ENCODE measurements at regions not wholly inside any gene's neighbourhood (a gene's known extent, or its start where the extent isn't known, plus 50 kb on each side); places are given as distances from the start of the nearest gene placed in this dataset.
A peak's percentile ranks its signal among the peaks of the same experiment; 100 is the strongest.
"Not testable (repeated sequence)": the region's sequence is repeated elsewhere in the genome, so short reads cannot be mapped to it uniquely, and the experiment has no call there.

DNA sequence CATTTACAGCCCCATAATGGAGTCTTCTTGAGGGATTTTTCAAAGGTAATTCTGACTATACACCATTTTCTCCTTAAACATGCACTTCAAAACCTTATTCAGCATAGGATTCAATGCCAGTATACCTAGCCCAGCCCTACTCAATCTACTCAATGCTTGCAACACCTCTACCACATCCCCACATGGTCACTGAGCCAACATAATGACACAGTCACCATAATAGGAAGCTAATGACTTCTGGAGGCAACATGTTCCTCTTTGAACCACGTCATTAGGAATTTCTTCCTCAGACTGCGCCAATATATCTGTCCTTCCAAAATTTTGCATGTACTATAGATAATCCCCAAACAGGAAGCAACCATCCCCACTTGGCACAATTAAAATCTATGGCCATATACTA, 153.9 kb upstream of the SETMAR start:
- no peak for DNase-seq (ENCODE audit: low spot score)

DNA sequence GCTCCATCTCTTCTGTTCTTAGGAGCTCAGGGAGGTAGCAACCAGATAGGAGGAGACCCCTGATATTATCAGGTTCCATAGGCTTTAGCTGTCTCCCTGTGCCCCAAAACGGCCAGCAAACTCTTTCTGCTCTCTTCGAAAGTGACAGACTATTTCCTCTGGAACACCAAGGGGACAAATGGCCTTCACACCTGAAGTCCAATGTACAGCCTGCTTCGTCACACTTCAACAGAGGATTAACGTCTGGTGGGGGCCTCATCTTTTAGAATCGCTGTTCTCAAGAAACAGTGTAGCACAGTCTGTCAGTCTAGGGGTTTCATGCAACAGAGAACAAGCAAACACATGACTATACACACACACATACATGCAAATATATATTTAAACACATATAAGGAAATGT, 152.4 kb upstream of the SETMAR start:
- no peak for DNase-seq (ENCODE audit: low spot score)

DNA sequence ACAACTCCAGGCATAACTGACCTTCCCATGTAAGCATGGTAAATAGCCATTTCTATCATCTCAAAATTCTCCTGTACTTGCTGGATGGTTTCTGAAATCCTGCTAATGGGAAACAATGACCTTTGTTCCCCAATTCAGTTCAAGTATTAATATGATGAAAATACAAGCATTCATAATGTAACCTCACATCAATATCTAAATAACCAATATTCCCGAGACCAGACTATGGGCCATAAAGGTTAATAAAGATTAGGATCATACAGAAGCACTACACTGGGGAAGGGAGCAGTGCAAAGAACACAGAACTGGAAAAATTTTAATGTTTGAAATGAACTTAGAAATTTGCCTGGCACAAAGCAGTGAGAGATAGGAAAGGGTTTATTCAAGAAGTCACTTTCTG, 151.3 kb upstream of the SETMAR start:
- DNase-seq (ENCODE audit: low spot score): no peak

DNA sequence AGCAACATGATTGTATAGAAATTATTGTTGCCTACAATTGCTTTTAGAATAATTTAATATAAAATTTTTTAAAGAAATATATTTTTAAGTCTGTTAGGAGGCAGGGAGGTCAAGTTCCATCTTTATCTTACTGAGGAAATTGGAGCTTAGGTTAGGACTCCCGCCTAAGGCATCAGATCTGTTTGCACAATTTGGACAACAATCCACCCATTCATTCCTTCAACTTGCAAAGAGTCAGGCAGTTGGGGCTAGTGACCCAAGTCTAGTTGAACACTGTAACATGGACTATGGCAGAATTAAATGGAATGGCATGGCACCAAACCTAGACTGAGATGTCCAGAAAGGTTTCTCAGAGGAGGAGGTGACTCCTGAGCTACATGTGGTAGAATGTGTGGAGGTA, 149.4 kb upstream of the SETMAR start:
- DNase-seq (ENCODE audit: low spot score): no peak

DNA sequence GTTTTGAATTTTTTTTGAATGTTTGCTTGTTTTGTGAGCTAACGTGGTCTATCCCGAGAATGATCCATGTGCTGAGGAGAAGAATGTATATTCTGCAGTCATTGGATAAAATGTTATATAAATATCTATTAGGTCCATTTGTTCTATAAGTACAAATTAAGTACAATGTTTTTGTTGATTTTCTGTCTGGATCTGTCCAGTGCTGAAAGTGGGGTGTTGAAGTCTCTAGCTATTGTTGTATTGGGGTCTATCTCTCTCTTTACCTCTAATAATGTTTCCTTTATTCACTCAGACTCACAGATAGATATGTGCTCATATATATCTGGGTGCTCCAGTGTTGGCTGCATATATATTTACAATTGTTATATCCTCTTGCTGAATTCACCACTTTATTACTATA, 144.8 kb upstream of the SETMAR start:
- DNase-seq (ENCODE audit: low spot score): no peak

DNA sequence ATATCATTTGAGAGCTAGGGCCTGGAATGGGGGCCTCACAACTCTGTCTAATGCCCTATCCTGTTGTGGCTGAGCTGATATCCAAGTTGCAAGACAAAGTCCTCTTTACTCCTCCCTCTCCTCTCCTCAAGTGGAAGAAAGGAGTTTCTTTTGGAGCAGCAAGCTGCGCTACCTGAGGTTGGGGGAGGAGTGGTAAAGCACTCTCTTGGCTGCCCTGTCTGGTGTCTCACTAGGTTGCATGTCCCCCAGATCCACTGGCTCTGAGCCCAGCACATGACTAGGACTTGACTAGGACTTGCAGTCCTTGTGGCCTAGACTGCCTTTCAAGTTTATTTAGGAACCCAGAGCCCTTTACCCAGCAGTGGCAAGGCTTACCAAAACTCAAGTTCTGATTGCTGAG, 141.1 kb upstream of the SETMAR start:
- no peak for DNase-seq (ENCODE audit: low spot score)

DNA sequence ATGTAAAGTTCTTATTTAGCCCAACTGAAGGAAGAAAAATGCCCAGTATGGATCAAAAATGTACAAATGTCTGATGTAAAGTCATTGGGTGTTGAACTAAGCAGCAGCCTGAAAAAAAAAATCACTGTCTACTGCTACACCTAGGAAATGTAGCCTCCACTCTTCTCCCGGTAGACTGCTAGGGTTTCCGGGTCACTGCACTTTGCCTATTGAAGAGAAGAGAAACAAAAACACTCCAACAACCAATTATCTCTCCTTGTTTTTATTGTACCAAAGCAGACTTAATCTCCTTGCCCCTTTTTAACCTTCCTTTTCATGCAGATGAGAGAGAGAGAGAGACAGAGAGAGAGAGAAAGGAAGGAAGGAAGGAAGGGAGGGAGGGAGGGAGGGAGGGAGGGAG, 140.2 kb upstream of the SETMAR start:
- no peak for DNase-seq (ENCODE audit: low spot score)

DNA sequence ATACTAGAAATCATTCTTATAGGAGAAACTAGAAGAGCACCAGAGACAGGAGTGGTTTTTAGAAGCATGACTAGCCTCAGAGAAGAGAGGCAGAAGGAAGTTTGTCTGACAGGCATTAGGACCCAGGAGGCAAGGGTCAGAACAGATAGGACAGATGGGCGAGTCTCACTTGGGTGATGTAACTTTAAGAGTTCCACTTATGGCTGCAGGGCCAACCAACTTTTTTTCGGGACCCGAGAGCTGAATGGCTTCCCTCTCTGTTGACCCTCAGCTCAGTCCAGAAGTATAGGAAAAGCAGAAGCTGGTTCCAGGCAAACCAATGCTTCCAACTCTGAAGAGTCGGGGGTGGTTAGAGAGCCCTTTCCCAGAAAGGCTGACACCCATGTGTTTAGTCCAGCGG, 136.6 kb upstream of the SETMAR start:
- DNase-seq (ENCODE audit: low spot score): no peak

DNA sequence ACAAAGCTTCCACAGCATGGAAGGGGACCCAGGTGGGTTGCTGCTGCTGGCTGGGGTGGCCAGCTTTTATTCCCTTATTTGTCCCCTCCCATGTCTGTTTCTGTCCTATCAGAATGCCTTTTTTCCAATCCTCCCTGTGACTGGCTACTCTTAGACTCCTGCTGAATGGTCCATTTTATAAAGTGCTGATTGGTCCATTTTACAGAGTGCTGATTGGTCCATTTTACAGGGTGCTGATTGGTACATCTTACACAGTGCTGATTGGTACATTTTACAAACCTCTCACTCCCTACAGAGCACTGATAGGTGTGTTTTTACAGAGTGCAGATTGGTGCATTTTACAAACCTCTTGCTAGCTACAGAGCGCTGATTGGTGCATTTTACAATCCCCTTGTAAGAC, 135.9 kb upstream of the SETMAR start:
- not testable (repeated sequence) for DNase-seq (ENCODE audit: low spot score)

DNA sequence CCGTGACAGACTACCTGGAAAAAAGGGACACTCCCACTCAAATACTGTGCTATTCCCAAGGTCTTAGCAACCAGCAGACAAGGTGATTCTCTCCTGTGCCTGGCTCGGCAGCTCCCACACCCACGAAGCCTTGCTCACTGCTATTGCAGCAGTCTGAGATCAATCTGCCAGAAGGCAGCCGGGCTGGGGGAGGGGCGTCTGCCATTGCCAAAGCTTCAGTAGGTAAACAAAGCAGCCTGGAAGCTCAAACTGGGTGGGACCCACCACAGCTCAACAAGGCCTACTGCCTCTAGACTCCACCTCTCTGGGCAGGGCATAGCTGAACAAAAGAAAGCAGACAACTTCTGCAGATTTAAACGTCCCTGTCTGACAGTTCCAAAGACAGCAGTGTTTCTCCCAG, 128.4 kb upstream of the SETMAR start:
- no peak for DNase-seq (ENCODE audit: low spot score)

DNA sequence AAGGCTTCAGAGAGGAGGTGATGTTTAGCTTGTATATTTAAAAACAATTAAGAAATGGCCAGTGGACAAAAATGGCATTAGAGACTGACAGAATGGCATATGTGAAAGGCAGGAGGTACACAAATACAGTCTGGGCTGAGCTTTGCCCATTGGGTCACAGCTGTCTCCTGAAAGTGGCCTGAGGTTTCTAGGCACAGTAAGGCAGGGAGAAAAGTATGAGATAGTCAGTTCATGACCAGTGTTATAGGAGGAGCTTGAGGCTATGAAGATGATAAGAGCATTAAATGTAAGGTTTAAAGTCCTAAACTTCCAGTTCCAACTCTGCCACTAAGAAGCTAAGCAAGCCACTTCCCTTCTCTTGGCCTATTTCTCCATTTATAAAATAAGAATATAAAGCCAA, 111.2 kb upstream of the SETMAR start:
- DNase-seq (ENCODE audit: low spot score): no peak

DNA sequence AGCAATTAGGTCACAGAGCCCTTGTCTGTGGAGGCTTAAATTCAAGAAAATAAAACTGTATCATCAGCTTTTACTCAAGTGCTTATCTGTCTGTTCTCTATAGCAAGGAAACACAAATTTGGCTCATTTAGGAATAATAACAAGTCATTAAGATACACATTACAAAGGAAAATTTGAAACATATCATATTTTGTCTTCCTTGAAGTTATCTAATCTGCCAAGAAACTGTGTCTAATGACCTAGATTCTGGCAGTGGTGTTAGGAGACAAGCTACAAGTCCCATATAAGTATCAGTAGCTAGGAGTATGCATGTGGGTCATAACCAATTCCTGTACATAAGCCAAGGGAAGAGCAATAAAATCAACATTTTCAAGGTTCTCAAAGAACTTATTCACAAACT, 108.2 kb upstream of the SETMAR start:
- DNase-seq (ENCODE audit: low spot score): no peak

DNA sequence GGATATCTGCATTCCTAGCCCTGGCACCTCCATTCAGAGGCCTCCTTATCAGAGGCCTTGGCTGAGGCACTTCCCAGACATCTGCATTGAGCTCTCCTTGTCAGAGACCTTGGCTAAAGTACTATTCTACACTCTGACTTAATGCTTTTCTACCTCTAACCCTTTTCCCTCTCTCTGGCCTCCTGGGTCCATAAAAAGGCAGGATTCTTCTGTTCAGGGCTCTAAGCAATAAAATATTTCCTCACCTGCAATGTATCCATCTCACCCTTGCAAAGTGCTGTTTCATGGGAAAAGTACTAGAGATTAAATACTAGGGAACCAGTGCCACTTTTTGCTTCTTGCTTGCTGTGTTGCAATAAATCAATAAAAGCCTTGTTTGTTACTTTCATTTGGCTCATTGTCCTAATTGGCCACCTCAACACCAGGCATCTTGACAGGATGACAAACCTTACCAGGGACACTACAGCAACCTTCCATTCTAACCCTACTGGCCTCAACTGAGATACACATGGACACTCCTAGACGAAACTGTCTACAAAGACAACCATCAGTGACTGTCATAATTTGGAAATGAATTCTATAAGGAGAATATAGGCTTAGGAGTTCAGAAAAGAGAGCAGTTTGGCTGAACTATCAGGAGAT, 106.5 kb upstream of the SETMAR start:
- DNase-seq (ENCODE audit: low spot score): no peak

DNA sequence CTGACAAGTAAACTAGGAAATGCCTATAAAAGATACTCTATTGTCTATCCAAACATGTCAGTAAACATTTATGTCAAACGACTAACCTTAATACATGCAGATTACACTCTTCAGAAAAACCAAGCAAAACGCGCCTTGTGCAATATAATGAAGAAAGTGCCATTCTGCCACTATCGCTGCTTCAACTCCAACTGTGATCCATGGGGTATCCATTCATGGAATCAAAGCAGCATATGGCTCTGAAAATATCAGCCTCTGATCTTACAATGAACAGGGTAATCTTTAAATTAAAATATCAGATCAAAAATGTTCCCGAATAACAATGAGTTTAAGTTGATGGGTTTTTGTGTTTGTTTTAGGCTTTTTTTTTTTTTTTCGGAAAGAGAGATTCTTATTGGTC, 105.5 kb upstream of the SETMAR start:
- no peak for DNase-seq (ENCODE audit: low spot score)

DNA sequence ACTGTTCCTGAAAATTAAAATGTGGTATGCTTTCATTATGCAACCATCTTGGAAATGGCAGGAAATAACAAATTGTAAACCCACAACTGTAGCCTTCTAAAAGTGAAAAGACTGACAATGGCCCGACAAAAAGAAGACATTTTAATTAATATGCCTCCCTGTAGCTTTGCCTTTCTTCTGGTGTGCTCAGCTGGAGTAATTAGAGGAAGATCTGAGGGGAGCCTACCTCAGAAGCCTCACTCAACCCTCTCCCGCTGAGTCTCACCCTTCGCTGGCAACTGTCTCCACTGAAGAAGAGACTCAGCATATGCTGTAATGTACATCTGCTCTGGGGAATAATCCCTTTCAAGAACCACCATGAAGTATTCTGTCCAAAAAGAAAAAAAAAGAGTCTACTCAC, 104.7 kb upstream of the SETMAR start:
- DNase-seq (ENCODE audit: low spot score): no peak

DNA sequence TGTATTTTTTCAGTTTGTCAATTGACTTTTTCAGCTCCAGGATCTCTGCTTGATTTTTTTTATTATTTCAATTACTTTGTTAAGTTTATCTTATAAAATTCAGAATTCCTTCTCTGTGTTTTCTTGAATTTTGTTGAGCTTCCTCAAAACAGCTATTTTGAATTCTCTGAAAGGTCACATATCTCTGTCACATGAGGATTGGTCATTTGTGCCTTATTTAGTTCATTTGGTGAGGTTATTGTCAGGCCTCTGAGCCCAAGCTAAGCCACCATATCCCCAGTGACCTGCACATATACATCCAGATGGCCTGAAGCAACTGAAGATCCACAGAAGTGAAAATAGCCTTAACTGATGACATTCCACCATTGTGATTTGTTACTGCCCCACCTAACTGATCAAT, 98.4 kb upstream of the SETMAR start:
- DNase-seq (ENCODE audit: low spot score): not testable (repeated sequence)

DNA sequence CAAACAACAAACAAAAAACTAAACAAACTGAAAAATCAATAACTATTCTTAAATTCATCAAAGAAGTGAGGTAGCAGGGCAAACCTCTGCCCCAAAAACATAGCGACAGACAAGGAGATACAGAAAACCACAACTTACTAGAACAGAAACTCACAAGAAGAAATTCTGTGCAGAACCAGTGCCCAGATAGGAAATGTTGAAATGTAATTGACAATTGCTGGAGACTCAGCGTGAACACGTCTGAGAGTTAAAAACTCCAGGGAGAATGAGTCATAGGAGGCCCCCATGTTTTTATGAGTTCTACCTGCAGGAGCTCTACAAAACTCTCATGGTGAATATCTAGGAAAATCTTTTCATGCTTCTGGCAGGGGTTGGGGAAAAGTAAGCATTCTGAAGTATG, 95.5 kb upstream of the SETMAR start:
- DNase-seq (ENCODE audit: low spot score): peak; percentile 21

DNA sequence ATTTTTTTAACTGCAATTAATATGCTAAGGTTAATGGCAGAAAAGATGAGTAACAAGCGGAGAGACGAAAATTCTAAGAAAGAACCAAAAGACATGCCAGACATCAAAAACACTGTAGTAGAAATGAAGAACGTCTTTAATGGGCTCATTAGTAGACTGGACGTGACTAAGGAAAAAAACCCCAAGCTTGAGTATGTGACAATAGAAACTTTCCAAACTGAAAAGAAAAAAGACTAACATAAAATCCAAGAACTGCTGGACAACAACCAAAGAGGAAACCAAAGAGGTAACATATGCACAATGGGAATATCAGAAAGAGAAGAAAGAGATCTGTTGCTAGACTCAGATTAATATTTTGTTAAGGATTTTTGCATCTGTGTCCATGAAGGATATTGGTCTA, 94.6 kb upstream of the SETMAR start:
- no peak for DNase-seq (ENCODE audit: low spot score)

DNA sequence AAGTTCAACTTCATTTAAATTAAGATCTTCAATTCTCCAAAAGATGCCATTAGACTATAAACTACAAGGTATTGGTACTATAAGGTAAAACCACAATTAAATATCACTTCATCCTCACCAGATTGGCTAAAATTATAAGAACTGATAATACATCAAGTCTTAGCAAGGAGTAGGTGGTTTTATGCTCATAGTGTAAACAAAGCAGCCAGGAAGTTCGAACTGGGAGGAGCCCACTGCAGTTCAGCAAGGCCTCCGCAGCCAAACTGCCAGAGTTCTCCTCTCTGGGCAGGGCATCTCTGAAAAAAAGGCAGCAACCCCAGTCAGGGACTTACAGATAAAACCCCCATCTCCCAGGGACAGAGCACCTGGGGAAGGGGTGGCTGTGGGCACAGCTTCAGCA, 91.6 kb upstream of the SETMAR start:
- DNase-seq (ENCODE audit: low spot score): no peak

DNA sequence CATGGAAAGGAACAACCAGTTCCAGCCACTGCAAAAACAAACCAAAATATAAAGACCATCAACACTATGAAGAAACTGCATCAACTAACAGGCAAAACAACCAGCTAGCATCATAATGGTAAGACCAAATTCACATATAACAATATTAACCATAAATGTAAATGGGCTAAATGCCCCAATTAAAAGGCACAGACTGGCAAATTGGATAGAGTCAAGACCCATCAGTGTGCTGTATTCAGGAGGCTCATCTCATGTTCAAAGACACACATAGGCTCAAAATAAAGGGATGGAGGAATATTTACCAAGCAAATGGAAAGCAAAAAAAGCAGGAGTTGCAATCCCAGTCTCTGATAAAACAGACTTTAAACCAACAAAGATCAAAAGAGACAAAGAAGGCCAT, 89.7 kb upstream of the SETMAR start:
- not testable (repeated sequence) for DNase-seq (ENCODE audit: low spot score)

DNA sequence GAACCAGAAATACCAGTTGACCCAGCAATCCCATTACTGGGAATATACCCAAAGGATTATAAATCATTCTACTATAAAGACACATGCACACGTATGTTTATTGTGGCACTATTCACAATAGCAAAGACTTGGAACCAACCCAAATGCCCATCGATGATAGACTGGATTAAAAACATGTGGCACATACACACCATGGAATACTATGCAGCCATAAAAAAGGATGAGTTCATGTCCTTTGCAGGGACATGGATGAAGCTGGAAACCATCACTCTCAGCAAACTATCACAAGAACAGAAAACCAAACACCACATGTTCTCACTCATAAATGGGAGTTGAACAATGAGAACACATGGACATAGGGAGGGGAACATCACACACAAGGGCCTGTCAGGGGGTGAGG, 86.2 kb upstream of the SETMAR start:
- not testable (repeated sequence) for DNase-seq (ENCODE audit: low spot score)

DNA sequence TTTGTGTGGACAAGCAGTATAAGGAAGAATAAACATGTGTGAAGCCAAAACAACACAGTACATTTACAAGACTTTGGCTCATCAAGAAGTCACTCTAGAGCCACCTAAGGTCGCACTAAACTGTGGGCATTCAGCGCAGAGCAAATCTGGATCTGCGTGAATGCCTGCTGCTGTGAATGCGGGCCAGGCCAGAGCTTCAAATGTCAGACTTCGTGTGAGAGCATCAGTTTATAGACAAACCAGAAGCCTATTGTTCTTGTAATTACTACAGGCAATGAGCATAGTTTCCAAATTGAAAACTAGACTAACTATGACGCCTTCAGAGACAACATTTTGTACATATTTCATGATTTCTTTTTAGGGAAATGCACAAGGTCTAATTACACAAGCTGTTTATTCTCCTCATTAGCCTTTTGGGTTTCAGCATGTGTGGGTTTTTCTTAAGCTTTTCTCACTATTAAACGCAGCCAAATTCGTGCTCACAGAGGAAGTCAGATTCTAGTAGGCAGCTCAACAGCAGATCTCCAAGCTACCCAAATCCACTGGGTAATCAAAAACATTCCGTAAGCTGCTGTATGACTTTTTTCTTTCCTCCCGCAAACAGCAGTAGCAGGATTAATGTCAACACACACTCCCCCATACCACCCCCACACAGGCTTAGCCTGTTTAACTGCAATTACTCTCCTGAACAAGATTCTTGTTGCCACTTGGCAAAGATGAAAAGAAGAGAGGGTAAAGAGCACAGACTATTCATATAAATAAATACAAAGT, 84.5 kb upstream of the SETMAR start:
- no peak for DNase-seq (ENCODE audit: low spot score)

DNA sequence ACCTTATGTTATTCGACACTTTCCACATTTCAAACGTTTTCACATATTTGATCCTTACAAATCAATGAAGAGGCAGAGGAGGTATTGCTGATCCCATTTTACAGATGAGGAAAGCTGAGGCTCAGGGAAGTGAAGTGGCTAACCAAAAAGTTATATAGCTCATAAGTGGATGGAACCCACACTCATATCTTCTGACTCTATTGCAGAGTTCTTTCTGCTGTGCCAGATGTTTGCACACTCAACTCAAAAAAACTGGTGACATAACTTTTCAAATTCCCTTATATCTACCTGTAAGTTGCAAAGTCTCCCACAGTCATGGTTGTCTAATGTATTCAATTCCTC, 84.0 kb upstream of the SETMAR start:
- DNase-seq (ENCODE audit: low spot score): no peak

DNA sequence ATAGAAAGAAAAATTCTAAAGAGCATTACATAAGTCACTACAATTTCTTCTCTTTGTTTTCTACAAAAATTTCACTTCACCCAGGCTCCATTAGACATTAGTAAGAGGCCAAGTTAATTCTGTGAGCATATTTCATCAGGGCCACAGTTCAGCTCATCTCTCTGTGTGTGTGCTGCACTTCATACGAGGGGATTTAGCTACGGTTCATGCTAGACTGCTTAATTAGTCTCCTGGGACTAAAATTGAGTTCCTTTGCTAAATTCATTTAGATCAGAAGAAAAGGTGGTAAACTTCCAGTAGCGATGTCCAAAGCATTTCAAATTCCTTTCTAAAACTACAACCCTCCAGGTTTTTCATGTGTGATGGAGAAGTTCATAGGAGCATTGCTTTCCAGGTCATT, 83.1 kb upstream of the SETMAR start:
- no peak for DNase-seq (ENCODE audit: low spot score)
